ENCODE measurements at regions not wholly inside any gene's neighbourhood (a gene's known extent, or its start where the extent isn't known, plus 50 kb on each side); places are given as distances from the start of the nearest gene placed in this dataset.

DNA sequence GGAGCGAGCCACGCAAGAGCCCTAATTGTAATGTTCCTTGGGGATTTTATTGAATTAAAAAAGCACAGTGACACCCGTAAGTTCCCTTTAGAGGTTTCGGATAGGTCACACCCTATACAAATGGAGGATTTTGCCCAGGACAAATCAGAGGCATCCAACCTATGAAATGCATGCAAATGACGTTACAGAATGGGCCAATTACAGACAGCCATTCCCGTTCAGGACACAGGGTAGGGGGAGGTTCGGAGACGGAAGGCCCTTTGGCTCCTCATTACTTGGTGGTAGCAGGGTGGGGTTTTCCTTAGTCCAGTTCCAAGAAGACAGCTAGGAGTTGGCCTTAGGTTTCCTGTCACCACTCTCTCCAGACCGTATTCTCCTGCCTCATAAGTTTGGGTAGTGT, 754.1 kb downstream of the IPMK start:
- H3K4me3 ChIP-seq (replicated peaks; ENCODE audit: low read depth, low read length): no peak overlapping the region
- DNase-seq (ENCODE audit: low read depth): no peak
- TF ChIP-seq CTCF (IDR thresholded peaks at IDR 0.05; ENCODE audit: low read length, missing control alignments): no peak

DNA sequence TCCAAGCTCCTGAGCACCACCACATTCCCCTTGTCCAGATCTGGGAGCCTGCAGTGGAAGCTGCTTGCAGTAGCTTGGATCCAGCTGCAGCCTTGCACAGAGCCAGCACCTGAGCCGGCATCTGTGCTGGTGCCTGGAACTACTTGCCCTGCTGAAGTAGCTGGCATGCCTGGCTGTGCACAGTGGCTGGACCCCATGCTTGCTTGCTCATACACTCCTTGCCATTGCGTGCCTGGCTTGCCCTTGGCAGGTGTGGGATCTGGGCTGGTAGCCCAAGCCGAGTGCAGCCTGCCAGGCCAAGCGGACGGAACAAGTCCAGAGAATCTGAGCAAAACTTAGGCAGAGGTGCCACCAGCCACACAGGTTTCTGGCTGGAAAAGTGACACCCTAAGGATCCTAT, 759.9 kb downstream of the IPMK start:
- H3K4me3 ChIP-seq (replicated peaks; ENCODE audit: low read depth, low read length): no peak overlapping the region
- no peak for TF ChIP-seq CTCF (IDR thresholded peaks at IDR 0.05; ENCODE audit: low read length, missing control alignments)
- DNase-seq (ENCODE audit: low read depth): no peak

- DNase-seq (ENCODE audit: low read depth): no peak
- no peak overlapping the region for H3K4me3 ChIP-seq (replicated peaks; ENCODE audit: low read depth, low read length)
- no peak for TF ChIP-seq CTCF (IDR thresholded peaks at IDR 0.05; ENCODE audit: low read length, missing control alignments)
These were observed 761.1 kb downstream of the IPMK start for GRCh38 chr10:57506414-57507094.

DNA sequence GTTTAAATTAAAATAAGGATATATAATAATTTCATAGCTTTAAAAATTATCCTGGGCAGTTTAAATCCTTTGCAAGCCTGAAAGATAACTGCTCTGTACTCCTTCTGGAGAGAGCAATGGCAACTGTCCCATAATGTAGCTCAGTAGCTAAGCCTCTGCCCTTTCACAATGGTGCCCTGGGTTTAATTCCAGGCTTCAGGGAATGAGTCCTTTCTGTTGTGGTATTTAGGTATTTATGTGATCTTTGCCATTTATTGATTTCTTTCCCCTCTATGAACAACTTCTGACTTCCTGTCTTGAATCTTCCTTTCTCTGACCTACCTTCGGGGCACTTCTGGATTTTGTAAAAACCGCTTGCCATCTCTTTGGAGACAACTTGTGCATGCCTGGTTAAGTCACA, 773.2 kb downstream of the IPMK start:
- DNase-seq (ENCODE audit: low read depth): no peak
- TF ChIP-seq CTCF (IDR thresholded peaks at IDR 0.05; ENCODE audit: low read length, missing control alignments): no peak
- H3K4me3 ChIP-seq (replicated peaks; ENCODE audit: low read depth, low read length): no peak overlapping the region

DNA sequence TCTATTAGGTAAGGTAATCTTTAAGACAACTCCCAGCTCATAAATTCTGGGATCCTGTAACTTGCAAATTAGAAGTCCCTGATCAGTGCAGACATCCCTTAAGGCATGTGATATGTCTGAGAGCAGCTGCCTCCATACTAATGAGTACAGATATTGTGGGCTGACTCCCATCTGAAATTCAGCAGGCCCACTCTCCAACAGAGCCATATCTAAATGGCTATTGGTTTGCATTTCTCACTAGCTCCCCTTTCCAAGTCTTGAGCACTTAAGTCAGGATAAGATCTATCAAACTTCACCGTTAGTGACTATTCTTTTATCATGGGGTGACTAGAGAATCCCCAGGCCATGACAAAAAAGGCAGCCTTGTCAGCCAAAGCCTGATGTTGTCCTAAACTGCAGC, 785.4 kb downstream of the IPMK start:
- no peak overlapping the region for H3K4me3 ChIP-seq (replicated peaks; ENCODE audit: low read depth, low read length)
- no peak for DNase-seq (ENCODE audit: low read depth)
- TF ChIP-seq CTCF (IDR thresholded peaks at IDR 0.05; ENCODE audit: low read length, missing control alignments): no peak

DNA sequence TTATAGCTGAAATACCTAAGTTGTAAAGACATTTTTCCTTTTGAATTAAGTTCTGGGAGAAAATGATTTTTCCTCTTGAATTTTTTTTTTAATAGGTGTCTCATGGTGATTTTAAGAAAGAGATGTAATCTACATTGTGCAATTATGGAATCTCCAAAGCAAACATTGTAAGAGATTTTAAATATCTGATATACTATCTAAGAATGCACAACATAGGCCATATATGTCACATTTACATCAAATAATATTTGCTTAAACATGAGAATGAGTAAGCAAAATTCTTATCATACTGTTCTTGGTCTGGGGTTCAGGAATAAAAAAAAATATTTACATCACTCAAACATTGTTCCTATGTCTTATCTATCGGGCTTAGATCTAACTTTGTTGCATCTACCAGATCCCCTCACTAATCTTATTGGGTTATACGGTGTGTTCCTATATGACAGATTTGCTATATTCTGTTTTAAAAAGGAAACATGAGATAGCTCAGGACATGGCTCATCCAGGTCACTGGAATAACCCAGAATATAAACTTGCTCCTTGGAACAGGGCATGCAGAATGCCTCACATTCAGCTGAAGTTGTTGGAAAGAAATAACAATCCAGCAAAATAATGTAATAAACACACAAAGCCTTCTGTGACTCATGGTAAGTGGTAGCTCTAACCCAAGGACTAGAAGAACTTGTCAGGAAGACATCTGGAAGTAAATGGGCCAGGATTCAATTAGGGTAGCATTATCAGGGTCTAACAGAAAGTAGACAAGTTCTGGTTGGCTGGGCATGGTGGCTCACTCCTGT, 794.7 kb downstream of the IPMK start:
- no peak for TF ChIP-seq CTCF (IDR thresholded peaks at IDR 0.05; ENCODE audit: low read length, missing control alignments)
- H3K4me3 ChIP-seq (replicated peaks; ENCODE audit: low read depth, low read length): no peak overlapping the region
- DNase-seq (ENCODE audit: low read depth): no peak
